ENCODE measurements at regions not wholly inside any gene's neighbourhood (a gene's known extent, or its start where the extent isn't known, plus 50 kb on each side); places are given as distances from the start of the nearest gene placed in this dataset.

DNA sequence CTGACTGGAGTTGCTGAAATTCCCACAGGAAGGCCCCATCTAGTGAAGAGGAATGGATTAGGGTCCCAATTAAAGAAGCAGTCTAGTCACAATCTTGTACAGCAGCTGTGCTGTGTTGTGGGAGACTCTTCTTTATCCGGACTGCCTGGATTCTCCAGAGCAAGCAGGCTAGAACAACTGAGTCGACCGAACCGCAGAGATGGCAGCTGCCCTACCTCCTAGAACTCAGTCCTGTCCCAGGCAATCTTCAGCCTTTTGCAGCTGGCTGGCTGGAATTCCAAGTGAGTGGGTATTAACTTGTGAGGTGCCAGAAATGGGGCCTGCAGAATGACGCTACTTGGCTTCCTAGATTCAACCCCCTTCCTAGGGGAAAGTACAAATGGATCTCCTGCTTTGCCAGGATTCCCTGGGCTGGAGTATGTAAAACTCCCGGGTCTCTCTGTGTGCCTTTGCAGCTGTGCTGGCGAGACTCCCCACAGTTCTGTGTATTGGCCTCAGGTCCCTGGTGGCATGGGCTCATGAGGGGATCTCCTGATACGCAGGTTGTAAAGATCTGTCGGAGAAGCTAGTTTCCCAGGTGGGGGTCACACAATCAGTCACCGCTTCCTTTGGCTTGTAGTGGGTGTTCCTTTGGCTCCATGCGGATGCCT lies 1952.6 kb upstream of the LRRTM1 start:
- no peaks in the 10 kb centered on the region for H3K36me3 Mint-ChIP-seq
- H3K27me3 Mint-ChIP-seq = no peaks in the 10 kb centered on the region
- H3K4me3 Mint-ChIP-seq = no peak overlapping the region
- no peak overlapping the region for H3K27ac Mint-ChIP-seq
- intact Hi-C loops (cut with micrococcal nuclease) = no loop called here
- DNase-seq = no peak
- ChIA-PET POLR2A (no interaction called here), CTCF (no interaction called here)
- no peaks in the 10 kb centered on the region for H3K4me1 Mint-ChIP-seq (ENCODE audit: low read depth)
- peaks cover 48% of the 10 kb centered on the region for H3K9me3 Mint-ChIP-seq

DNA sequence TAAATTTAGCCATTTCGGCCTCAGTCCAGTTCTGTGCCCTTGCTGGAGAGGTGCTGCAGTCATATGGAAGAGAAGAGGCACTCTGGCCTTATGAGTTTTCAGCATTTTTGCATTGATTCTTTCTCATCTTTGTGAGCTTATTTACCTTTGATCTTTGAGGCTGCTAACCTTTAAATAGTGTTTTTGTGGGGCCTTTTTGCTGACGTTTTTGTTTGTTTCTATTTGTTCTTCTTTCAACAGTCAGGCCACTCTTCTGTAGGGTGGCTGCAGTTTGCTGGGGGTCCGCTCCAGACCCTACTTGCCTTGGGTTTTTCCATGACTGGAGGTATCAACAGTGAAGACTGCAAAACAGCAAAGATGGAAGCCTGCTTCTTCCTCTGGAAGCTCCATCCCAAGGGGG lies 1951.7 kb upstream of the LRRTM1 start:
- no peaks in the 10 kb centered on the region for H3K4me1 Mint-ChIP-seq (ENCODE audit: low read depth)
- H3K27ac Mint-ChIP-seq = no peak overlapping the region
- DNase-seq = no peak
- no peaks in the 10 kb centered on the region for H3K27me3 Mint-ChIP-seq
- intact Hi-C loops (cut with micrococcal nuclease) = no loop called here
- ChIA-PET CTCF (no interaction called here), POLR2A (no interaction called here)
- no peak overlapping the region for H3K4me3 Mint-ChIP-seq
- H3K9me3 Mint-ChIP-seq = peaks cover 54% of the 10 kb centered on the region
- no peaks in the 10 kb centered on the region for H3K36me3 Mint-ChIP-seq

DNA sequence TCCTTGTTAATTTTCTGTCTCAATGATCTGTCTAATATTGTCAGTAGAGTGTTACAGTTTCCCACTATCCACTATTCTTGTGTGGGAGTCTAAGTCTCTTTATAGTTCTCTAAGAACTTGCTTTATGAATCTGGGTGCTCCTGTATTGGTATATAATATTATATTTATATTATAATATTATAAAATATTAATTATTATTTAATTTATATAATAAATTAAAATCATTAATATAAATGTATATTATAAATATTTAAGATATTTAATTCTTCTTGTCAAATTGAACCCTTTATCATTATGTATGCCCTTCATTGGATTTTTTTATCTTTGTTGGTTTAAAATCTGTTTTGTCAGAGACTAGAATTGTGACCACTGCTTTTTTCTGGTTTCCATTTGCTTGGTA lies 1950.2 kb upstream of the LRRTM1 start:
- ChIA-PET POLR2A (no interaction called here), CTCF (no interaction called here)
- Mint-ChIP-seq H3K36me3 (no peaks in the 10 kb centered on the region), H3K27ac (no peak overlapping the region), H3K4me3 (no peak overlapping the region), H3K9me3 (peaks cover 56% of the 10 kb centered on the region), H3K27me3 (no peaks in the 10 kb centered on the region), H3K4me1 (ENCODE audit: low read depth) (no peaks in the 10 kb centered on the region)
- no peak for DNase-seq
- intact Hi-C loops (cut with micrococcal nuclease) = no loop called here

GRCh38 chr2:82246220-82246775 lies 1941.7 kb upstream of the LRRTM1 start:
- ChIA-PET POLR2A (no interaction called here), CTCF (no interaction called here)
- Mint-ChIP-seq H3K4me3 (no peak overlapping the region), H3K4me1 (ENCODE audit: low read depth) (no peaks in the 10 kb centered on the region), H3K27me3 (no peaks in the 10 kb centered on the region), H3K9me3 (peaks cover 24% of the 10 kb centered on the region), H3K36me3 (no peaks in the 10 kb centered on the region), H3K27ac (no peak overlapping the region)
- intact Hi-C loops (cut with micrococcal nuclease) = no loop called here
- no peak for DNase-seq

DNA sequence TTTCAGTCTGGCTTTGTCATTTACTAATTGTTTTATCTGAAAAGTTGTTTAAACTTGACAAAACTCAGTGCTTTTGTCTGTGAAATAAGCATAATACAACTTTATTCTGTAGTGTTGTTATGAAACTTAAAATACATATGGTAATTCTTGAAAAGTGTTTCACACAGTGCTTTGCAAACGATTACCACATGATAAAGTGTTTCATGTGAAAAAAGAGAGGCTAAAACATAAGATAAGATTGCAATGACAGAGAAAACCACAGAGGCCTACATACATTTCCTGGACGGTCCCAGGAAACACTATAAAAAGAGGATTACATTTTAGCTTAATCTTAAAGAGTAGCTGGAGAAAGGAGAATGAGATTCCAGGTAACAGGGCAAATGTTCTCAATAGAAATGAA lies 1934.6 kb upstream of the LRRTM1 start:
- H3K36me3 Mint-ChIP-seq = no peaks in the 10 kb centered on the region
- H3K27ac Mint-ChIP-seq = no peak overlapping the region
- intact Hi-C loops (cut with micrococcal nuclease) = no loop called here
- peaks cover 20% of the 10 kb centered on the region for H3K9me3 Mint-ChIP-seq
- no peak for DNase-seq
- ChIA-PET CTCF (no interaction called here), POLR2A (no interaction called here)
- H3K4me3 Mint-ChIP-seq = no peak overlapping the region
- no peaks in the 10 kb centered on the region for H3K4me1 Mint-ChIP-seq (ENCODE audit: low read depth)
- no peaks in the 10 kb centered on the region for H3K27me3 Mint-ChIP-seq

GRCh38 chr2:82237994-82238662 lies 1933.6 kb upstream of the LRRTM1 start:
- Mint-ChIP-seq H3K4me3 (no peak overlapping the region), H3K4me1 (ENCODE audit: low read depth) (no peaks in the 10 kb centered on the region), H3K36me3 (no peaks in the 10 kb centered on the region), H3K27ac (no peak overlapping the region), H3K9me3 (peaks cover 17% of the 10 kb centered on the region), H3K27me3 (no peaks in the 10 kb centered on the region)
- no peak for DNase-seq
- ChIA-PET CTCF (no interaction called here), POLR2A (no interaction called here)
- intact Hi-C loops (cut with micrococcal nuclease) = no loop called here

- POLR2A ChIA-PET = no interaction called here
Observed at GRCh38 chr2:82234283-82234874, 1929.8 kb upstream of the LRRTM1 start.

DNA sequence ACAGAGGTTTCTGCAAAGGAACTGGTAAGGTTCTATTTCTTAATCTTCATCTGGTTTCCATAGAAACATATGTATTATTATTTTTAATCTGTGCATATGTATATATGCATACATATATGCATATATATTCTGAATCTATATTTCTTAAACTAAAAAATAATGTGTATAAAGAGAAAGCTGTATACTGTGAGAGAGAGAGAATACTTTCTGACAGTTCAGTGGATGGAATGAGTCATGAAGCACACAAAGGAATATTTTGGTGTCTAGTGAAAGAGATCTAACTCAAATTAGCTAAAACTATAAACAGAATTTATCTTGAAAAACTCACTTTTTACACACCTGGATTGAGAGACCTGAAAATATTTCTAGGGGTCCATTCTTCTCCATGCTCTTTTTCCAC lies 1929.3 kb upstream of the LRRTM1 start:
- DNase-seq = no peak
- CTCF ChIA-PET = no interaction called here

More at GRCh38 chr2:82234283-82234874, 1929.8 kb upstream of the LRRTM1 start:
- no peaks in the 10 kb centered on the region for H3K4me1 Mint-ChIP-seq (ENCODE audit: low read depth)
- CTCF ChIA-PET = no interaction called here
- no peaks in the 10 kb centered on the region for H3K27me3 Mint-ChIP-seq
- H3K27ac Mint-ChIP-seq = no peak overlapping the region
- no peak overlapping the region for H3K4me3 Mint-ChIP-seq
- no peaks in the 10 kb centered on the region for H3K9me3 Mint-ChIP-seq
- no peaks in the 10 kb centered on the region for H3K36me3 Mint-ChIP-seq
- intact Hi-C loops (cut with micrococcal nuclease) = no loop called here
- DNase-seq = no peak

GRCh38 chr2:82230406-82230805 lies 1925.9 kb upstream of the LRRTM1 start:
- Mint-ChIP-seq H3K27me3 (no peaks in the 10 kb centered on the region), H3K4me1 (ENCODE audit: low read depth) (no peaks in the 10 kb centered on the region), H3K27ac (no peak overlapping the region), H3K36me3 (no peaks in the 10 kb centered on the region), H3K9me3 (no peaks in the 10 kb centered on the region), H3K4me3 (no peak overlapping the region)
- intact Hi-C loops (cut with micrococcal nuclease) = no loop called here
- ChIA-PET POLR2A (no interaction called here), CTCF (no interaction called here)
- no peak for DNase-seq

More for the DNA sequence above, 1929.3 kb upstream of the LRRTM1 start:
- POLR2A ChIA-PET = no interaction called here
- H3K4me1 Mint-ChIP-seq (ENCODE audit: low read depth) = no peaks in the 10 kb centered on the region
- no peaks in the 10 kb centered on the region for H3K36me3 Mint-ChIP-seq
- H3K9me3 Mint-ChIP-seq = no peaks in the 10 kb centered on the region
- no peak overlapping the region for H3K27ac Mint-ChIP-seq
- no peaks in the 10 kb centered on the region for H3K27me3 Mint-ChIP-seq
- no peak overlapping the region for H3K4me3 Mint-ChIP-seq
- intact Hi-C loops (cut with micrococcal nuclease) = no loop called here

- CTCF ChIA-PET = no interaction called here
- H3K36me3 Mint-ChIP-seq = no peaks in the 10 kb centered on the region
- peaks cover 10% of the 10 kb centered on the region for H3K9me3 Mint-ChIP-seq
- H3K4me3 Mint-ChIP-seq = no peak overlapping the region
- no peaks in the 10 kb centered on the region for H3K4me1 Mint-ChIP-seq (ENCODE audit: low read depth)
- no peak for DNase-seq
- H3K27me3 Mint-ChIP-seq = no peaks in the 10 kb centered on the region
- intact Hi-C loops (cut with micrococcal nuclease) = no loop called here
- POLR2A ChIA-PET = no interaction called here
- H3K27ac Mint-ChIP-seq = no peak overlapping the region
Observed at GRCh38 chr2:82226441-82226840, 1921.9 kb upstream of the LRRTM1 start.

- H3K36me3 Mint-ChIP-seq = no peaks in the 10 kb centered on the region
- no peaks in the 10 kb centered on the region for H3K4me1 Mint-ChIP-seq (ENCODE audit: low read depth)
- no peak overlapping the region for H3K27ac Mint-ChIP-seq
- CTCF ChIA-PET = no interaction called here
- no peak for DNase-seq
- intact Hi-C loops (cut with micrococcal nuclease) = no loop called here
- no peak overlapping the region for H3K4me3 Mint-ChIP-seq
- peaks cover 15% of the 10 kb centered on the region for H3K9me3 Mint-ChIP-seq
- H3K27me3 Mint-ChIP-seq = no peaks in the 10 kb centered on the region
- POLR2A ChIA-PET = no interaction called here
Observed at GRCh38 chr2:82224301-82224940, 1919.9 kb upstream of the LRRTM1 start.

DNA sequence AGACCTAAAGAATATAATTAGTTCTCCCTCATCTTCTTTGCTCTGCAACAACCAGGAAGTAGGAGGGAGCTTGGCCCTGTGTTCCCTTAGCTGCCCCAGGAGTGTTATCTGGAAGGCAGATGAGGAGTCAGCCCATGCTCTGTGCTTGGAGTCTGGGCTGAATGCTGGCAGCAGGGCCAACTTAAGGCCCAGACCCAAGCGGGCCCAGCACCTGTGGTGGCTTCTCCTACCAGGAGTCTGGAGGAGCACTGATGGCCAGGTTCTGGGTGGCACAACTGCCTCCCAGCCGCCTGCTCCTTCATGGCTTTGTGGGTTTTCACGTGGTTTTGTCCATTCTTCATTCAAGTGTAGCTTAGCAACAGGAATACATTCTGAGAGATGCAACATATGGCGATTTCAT lies 1910.7 kb upstream of the LRRTM1 start:
- no peaks in the 10 kb centered on the region for H3K4me1 Mint-ChIP-seq (ENCODE audit: low read depth)
- H3K4me3 Mint-ChIP-seq = no peak overlapping the region
- ChIA-PET POLR2A (no interaction called here), CTCF (no interaction called here)
- H3K9me3 Mint-ChIP-seq = peaks cover 35% of the 10 kb centered on the region
- H3K36me3 Mint-ChIP-seq = no peaks in the 10 kb centered on the region
- no peak for DNase-seq
- no peaks in the 10 kb centered on the region for H3K27me3 Mint-ChIP-seq
- intact Hi-C loops (cut with micrococcal nuclease) = no loop called here
- H3K27ac Mint-ChIP-seq = no peak overlapping the region

DNA sequence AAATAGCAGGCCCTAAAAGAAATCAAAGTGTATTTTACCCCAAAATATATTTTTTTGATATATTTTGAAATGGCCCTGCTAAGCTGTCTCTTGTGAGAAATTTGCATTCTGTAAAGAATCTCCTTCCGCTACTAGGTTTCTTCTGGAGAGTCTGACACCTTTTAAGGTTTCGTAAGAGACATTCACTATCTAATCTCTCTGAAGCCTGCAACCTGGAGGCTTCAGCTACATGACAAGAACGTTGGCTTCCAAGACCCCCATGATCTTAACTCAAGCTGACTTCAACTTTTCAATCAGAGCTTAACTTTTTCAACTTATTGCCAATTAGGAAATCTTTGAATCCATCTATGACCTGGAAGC lies 1894.9 kb upstream of the LRRTM1 start:
- CTCF ChIA-PET = no interaction called here
- Mint-ChIP-seq H3K9me3 (peaks cover 18% of the 10 kb centered on the region), H3K27me3 (no peaks in the 10 kb centered on the region), H3K27ac (no peak overlapping the region), H3K4me3 (no peak overlapping the region), H3K4me1 (ENCODE audit: low read depth) (no peaks in the 10 kb centered on the region), H3K36me3 (no peaks in the 10 kb centered on the region)
- POLR2A ChIA-PET = no interaction called here
- no peak for DNase-seq
- intact Hi-C loops (cut with micrococcal nuclease) = no loop called here

Data from activated CD4-positive, alpha-beta memory T cell treated with anti-CD3 and anti-CD28 coated beads for 36 hours (primary cell).